OCI-LY1 (cell line): ENCODE measurements at regions not wholly inside any gene's neighbourhood (a gene's known extent, or its start where the extent isn't known, plus 50 kb on each side); places are given as distances from the start of the nearest gene placed in this dataset.

ENCODE experiments used
- H2AFZ ChIP-seq: fragments of 200-600 bp; sonication (generic), shearing (Covaris generic); 2 replicates; pipeline ENCODE4 v1.6.0; 2014; ENCODE audit warnings: antibody characterized with exemption, mild to moderate bottlenecking, low read length
- H3F3A ChIP-seq: fragments of 200-600 bp; sonication (generic), shearing (Covaris generic); 2 replicates; pipeline ENCODE4 v1.6.0; 2014; ENCODE audit warnings: mild to moderate bottlenecking, antibody characterized with exemption, low read length, moderate library complexity; ENCODE audit not compliant: insufficient read depth
- H3K27ac ChIP-seq: fragments of 200-600 bp; sonication (generic); 2 replicates; pipeline ENCODE4 v1.5.1; 2014; ENCODE audit warnings: low read length, mixed run types, mild to moderate bottlenecking, low read depth; ENCODE audit not compliant: poor library complexity, severe bottlenecking
- H3K27me3 ChIP-seq: fragments of 200-600 bp; sonication (generic); 2 replicates; pipeline ENCODE4 v1.6.0; 2014; ENCODE audit warnings: antibody characterized with exemption, mild to moderate bottlenecking, low read length, moderate library complexity; ENCODE audit not compliant: insufficient read depth
- H3K36me3 ChIP-seq: fragments of 200-600 bp; sonication (generic); 2 replicates; pipeline ENCODE4 v1.6.1; 2014; ENCODE audit warnings: mild to moderate bottlenecking, antibody characterized with exemption, low read length, moderate library complexity, mixed read lengths; ENCODE audit not compliant: insufficient read depth
- H3K4me1 ChIP-seq: fragments of 200-600 bp; sonication (generic); 2 replicates; pipeline ENCODE4 v1.5.1; 2014; ENCODE audit warnings: mild to moderate bottlenecking, low read length, moderate library complexity; ENCODE audit not compliant: insufficient read depth, severe bottlenecking
- H3K4me2 ChIP-seq: fragments of 200-600 bp; sonication (generic), shearing (Covaris generic); 2 replicates; pipeline ENCODE4 v1.6.1; 2014; ENCODE audit warnings: low read length
- H3K4me3 ChIP-seq: fragments of 200-600 bp; sonication (generic); 2 replicates; pipeline ENCODE4 v1.5.1; 2014; ENCODE audit warnings: low read length, low read depth, mild to moderate bottlenecking, mixed read lengths; ENCODE audit not compliant: poor library complexity, severe bottlenecking
- H3K79me2 ChIP-seq: fragments of 200-600 bp; shearing (Covaris generic); 2 replicates; pipeline ENCODE4 v1.6.1; 2016; ENCODE audit warnings: mixed run types, low read length, mixed read lengths; ENCODE audit not compliant: insufficient read depth
- H3K9ac ChIP-seq: fragments of 200-600 bp; sonication (generic), shearing (Covaris generic); 2 replicates; pipeline ENCODE4 v1.6.1; 2014; ENCODE audit warnings: mild to moderate bottlenecking, low read length, mixed read lengths
- H3K9me2 ChIP-seq: fragments of 200-600 bp; sonication (generic), shearing (Covaris generic); 2 replicates; pipeline ENCODE4 v1.6.1; 2014; ENCODE audit warnings: low read depth, mild to moderate bottlenecking, low read length, mixed read lengths
- H3K9me3 ChIP-seq: fragments of 200-600 bp; shearing (Covaris generic); 2 replicates; pipeline ENCODE4 v1.6.1; 2014; ENCODE audit warnings: low read length, mixed read lengths
- H4K20me1 ChIP-seq: fragments of 200-600 bp; sonication (generic), shearing (Covaris generic); 2 replicates; pipeline ENCODE4 v1.6.0; 2016; ENCODE audit warnings: mild to moderate bottlenecking, low read length; ENCODE audit not compliant: insufficient read depth
- EZH2 ChIP-seq: fragments of 200-600 bp; sonication (generic), shearing (Covaris generic); IDR thresholded peaks from 2 replicates; pipeline ENCODE4 v1.8.0; 2017; ENCODE audit warnings: borderline replicate concordance, mixed run types, mild to moderate bottlenecking, antibody characterized with exemption, low read length, moderate library complexity, mixed read lengths
- TF ChIP-seq, protein P1 (sequence below): fragments of 200-600 bp; sonication (generic), shearing (Covaris generic); IDR thresholded peaks from 2 replicates; pipeline ENCODE4 v1.5.1; 2017; ENCODE audit warnings: mild to moderate bottlenecking, antibody characterized with exemption, low read length, moderate library complexity, mixed read lengths

DNA sequence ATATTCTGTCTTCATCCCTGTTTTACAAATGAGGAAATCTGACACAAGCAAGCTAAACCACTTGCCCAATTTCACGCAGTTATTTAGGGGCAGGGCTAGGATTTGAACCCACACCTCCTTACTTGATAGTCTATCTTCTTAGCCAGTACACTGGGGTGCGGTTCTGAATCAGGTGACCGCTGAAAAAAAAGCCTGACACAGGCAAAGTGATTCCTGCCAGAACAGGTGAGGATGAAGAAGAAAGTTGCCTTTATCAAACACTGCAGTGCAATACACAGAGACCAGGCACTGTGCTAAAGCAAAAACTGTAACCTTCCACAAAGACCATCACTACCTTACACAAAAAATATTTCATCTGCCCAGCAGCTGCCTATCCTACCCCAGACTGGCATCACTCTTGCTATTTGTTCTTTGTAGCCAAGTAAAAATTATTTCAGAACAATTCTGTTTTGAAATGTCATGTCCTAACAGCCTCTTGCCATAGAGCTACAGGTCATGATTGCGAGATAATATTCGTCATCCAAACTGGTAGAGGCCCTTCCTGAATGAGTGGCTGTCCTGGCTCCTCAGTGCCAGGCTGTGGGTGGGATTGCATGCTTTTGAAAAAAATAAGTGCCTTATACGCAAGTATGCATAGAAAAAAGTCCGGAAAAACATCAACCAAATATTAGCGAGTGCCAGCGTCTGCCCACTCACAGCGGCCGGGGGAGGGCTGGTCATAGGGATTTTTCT is 142.3 kb upstream of the TPM1 start:
- H3K4me3 ChIP-seq: no peak overlapping the region
- H3K9ac ChIP-seq: no peak overlapping the region
- no peak for TF ChIP-seq EZH2
- TF ChIP-seq, protein P1, sequence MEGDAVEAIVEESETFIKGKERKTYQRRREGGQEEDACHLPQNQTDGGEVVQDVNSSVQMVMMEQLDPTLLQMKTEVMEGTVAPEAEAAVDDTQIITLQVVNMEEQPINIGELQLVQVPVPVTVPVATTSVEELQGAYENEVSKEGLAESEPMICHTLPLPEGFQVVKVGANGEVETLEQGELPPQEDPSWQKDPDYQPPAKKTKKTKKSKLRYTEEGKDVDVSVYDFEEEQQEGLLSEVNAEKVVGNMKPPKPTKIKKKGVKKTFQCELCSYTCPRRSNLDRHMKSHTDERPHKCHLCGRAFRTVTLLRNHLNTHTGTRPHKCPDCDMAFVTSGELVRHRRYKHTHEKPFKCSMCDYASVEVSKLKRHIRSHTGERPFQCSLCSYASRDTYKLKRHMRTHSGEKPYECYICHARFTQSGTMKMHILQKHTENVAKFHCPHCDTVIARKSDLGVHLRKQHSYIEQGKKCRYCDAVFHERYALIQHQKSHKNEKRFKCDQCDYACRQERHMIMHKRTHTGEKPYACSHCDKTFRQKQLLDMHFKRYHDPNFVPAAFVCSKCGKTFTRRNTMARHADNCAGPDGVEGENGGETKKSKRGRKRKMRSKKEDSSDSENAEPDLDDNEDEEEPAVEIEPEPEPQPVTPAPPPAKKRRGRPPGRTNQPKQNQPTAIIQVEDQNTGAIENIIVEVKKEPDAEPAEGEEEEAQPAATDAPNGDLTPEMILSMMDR: no peak
- H3K9me3 ChIP-seq: no peaks in the 10 kb centered on the region
- H3K79me2 ChIP-seq: no peaks in the 10 kb centered on the region
- no peak overlapping the region for H2AFZ ChIP-seq
- no peaks in the 10 kb centered on the region for H3F3A ChIP-seq
- H3K27ac ChIP-seq: no peak overlapping the region
- H3K9me2 ChIP-seq: no peaks in the 10 kb centered on the region
- H3K36me3 ChIP-seq: no peaks in the 10 kb centered on the region
- H3K4me1 ChIP-seq: no peaks in the 10 kb centered on the region
- H3K4me2 ChIP-seq: no peak overlapping the region
- H4K20me1 ChIP-seq: no peaks in the 10 kb centered on the region
- H3K27me3 ChIP-seq: peaks cover 3% of the 10 kb centered on the region; the same call in 1 of the 2 replicates

DNA sequence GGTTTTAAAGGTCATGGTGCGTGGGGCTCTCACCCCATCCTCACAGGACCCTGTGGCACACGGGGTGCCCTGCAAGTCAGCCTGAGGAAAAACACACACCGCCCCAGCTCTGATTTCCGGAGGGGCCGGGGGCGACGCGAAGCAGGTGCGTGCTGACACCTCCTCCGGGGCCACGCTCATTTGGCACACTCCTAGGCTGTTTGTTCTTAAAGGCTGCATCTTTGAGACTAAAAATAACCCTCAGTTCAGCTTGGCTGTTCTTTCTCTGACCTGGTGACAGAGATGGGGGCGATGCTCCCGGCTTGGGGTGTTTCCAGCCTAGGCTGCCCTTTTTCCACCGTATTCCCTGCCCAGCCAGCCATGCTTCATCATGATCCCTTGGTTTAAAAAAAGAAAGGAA is 141.5 kb upstream of the TPM1 start:
- Histone ChIP-seq H3K27ac (no peak overlapping the region), H3K79me2 (no peaks in the 10 kb centered on the region), H2AFZ (no peak overlapping the region), H3K9ac (no peak overlapping the region), H3K9me2 (no peaks in the 10 kb centered on the region), H3K27me3 (peaks cover 3% of the 10 kb centered on the region; the same call in 1 of the 2 replicates), H3K36me3 (no peaks in the 10 kb centered on the region), H4K20me1 (no peaks in the 10 kb centered on the region), H3K4me3 (no peak overlapping the region), H3F3A (no peaks in the 10 kb centered on the region), H3K4me1 (no peaks in the 10 kb centered on the region), H3K9me3 (no peaks in the 10 kb centered on the region), H3K4me2 (no peak overlapping the region)
- TF ChIP-seq EZH2: no peak
- TF ChIP-seq, protein P1: no peak

DNA sequence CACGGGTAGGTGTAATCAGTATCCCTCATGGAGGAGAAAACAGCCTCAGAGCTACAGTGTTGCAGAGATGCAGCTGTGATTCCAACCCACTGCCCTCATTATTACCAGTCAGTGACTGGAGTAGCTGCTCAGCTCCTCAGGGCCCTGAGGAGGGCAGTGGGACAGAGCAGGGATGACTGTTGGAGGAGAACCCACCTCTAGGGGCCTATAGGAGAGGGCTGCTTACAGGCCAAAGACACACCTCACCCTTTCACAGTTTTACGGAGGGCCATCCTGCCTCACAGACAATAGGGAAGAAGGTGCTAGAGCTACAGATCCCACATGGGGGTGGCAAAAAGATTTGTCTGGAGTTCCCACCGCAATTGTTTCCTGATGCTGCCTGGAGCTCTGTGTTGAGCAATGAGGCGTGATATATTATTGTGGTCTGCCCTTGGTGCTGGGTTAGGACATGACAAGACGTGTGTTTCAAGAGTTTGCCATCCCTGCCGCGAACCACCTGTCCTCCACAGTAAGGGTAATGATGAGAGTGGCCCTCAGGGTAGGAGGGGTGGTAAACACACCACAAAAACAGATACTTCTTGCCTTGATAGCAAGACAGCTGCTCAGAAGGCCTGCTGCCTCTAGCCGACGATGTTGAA is 140.5 kb upstream of the TPM1 start:
- H3F3A ChIP-seq: no peaks in the 10 kb centered on the region
- no peak overlapping the region for H3K4me2 ChIP-seq
- peaks cover 3% of the 10 kb centered on the region; the same call in 1 of the 2 replicates for H3K27me3 ChIP-seq
- TF ChIP-seq, protein P1: no peak
- no peak for TF ChIP-seq EZH2
- no peak overlapping the region for H2AFZ ChIP-seq
- H3K79me2 ChIP-seq: no peaks in the 10 kb centered on the region
- H3K9ac ChIP-seq: no peak overlapping the region
- H3K4me3 ChIP-seq: no peak overlapping the region
- no peaks in the 10 kb centered on the region for H3K36me3 ChIP-seq
- H3K9me2 ChIP-seq: no peaks in the 10 kb centered on the region
- H3K27ac ChIP-seq: no peak overlapping the region
- no peaks in the 10 kb centered on the region for H3K9me3 ChIP-seq
- no peaks in the 10 kb centered on the region for H3K4me1 ChIP-seq
- no peaks in the 10 kb centered on the region for H4K20me1 ChIP-seq
